Breast epithelium (tissue), 3 donors: ENCODE measurements at regions not wholly inside any gene's neighbourhood (a gene's known extent, or its start where the extent isn't known, plus 50 kb on each side); places are given as distances from the start of the nearest gene placed in this dataset.
"Not testable (repeated sequence)": the region's sequence is repeated elsewhere in the genome, so short reads cannot be mapped to it uniquely, and the experiment has no call there.

Experiments
- CTCF ChIP-seq, 3 donors: fragments of 450-650 bp; IDR thresholded peaks; one replicate each; pipeline ENCODE4 v1.5.1; 2016 to 2017; ENCODE audit warnings: antibody characterized with exemption in 3 of 3, mild to moderate bottlenecking in 3 of 3, moderate library complexity in 3 of 3
- POLR2AphosphoS5 ChIP-seq, 3 donors: sonication (generic); formaldehyde crosslinking; IDR thresholded peaks; one replicate each; pipeline ENCODE4 v1.6.1; 2017; ENCODE audit warnings: antibody characterized with exemption in 3 of 3

GRCh38 chr20:39957911-39958310, 731.1 kb downstream of the MAFB start:
- TF ChIP-seq CTCF, POLR2AphosphoS5 (IDR thresholded peaks at IDR 0.05): not testable (repeated sequence)
